ENCODE measurements at regions not wholly inside any gene's neighbourhood (a gene's known extent, or its start where the extent isn't known, plus 50 kb on each side); places are given as distances from the start of the nearest gene placed in this dataset.

DNA sequence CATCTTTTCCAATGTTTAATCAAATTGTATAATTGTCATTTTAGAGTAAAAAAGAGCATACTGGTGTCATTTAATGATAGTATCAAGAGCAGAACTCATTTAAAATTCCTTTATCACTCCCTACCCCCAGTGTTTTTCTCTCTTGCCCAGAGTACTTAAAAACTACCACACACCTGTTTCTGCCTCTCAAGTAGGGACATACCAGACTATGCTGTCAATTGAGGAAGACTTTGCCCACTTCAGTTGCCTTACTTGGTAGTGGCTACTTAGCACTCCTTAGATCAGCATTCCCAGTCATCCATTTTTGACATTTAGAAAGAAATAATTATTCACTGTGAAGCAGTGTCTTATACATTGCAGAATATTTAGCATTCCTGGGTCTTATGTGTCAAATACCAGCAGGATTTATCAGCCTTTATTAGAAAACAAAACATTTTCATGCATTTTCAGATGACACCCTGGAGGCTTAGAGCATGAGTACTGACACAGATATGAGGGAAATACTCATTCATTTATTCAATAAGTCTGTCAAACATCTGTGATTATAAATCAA, 127.5 kb upstream of the RGS1 start:
- Histone ChIP-seq H3K9me3 (ENCODE audit: insufficient read depth in 2 of 2, low read depth in 1 of 2, low read length in 1 of 2) (no peaks in the 10 kb centered on the region), H3K4me2 (ENCODE audit: insufficient read depth in 1 of 2, low read depth in 2 of 2, low read length in 2 of 2) (no peak overlapping the region), H4K8ac (ENCODE audit: extremely low read depth, insufficient read depth, low read length) (no peak overlapping the region), H3K27me3 (replicated peaks in 1 of 4; ENCODE audit: control insufficient read depth in 3 of 4, extremely low read depth in 1 of 4, insufficient read depth in 3 of 4, low read length in 3 of 4) (no peaks in the 10 kb centered on the region), H4K20me1 (replicated peaks in 1 of 2; ENCODE audit: control insufficient read depth in 1 of 2, insufficient read depth in 2 of 2, low read length in 2 of 2) (no peaks in the 10 kb centered on the region), H2BK5ac (ENCODE audit: low read depth, low read length) (no peak overlapping the region), H3K79me2 (ENCODE audit: control insufficient read depth in 1 of 2, insufficient read depth in 2 of 2, low read length in 2 of 2) (no peaks in the 10 kb centered on the region), H3K27ac (ENCODE audit: low read depth, low read length) (no peak overlapping the region), H3K4me3 (ENCODE audit: extremely low read depth in 1 of 4, insufficient read depth in 2 of 4, low read depth in 3 of 4, low read length in 4 of 4) (no peak overlapping the region), H3K14ac (ENCODE audit: insufficient read length) (no peak overlapping the region), H3K18ac (ENCODE audit: extremely low read depth, low read length) (no peak overlapping the region), H2BK20ac (ENCODE audit: low read length) (no peak overlapping the region), H2AK5ac (ENCODE audit: low read depth, low read length) (no peak overlapping the region), H3K9ac (replicated peaks in 1 of 4; ENCODE audit: extremely low read depth in 1 of 4, low read depth in 3 of 4, low read length in 3 of 4) (no peak overlapping the region), H2AFZ (ENCODE audit: low read length) (no peak overlapping the region), H3K79me1 (ENCODE audit: low read depth, low read length) (no peaks in the 10 kb centered on the region), H2BK15ac (ENCODE audit: low read length) (no peak overlapping the region), H3K23ac (ENCODE audit: insufficient read length) (no peak overlapping the region), H4K5ac (ENCODE audit: insufficient read length, low read depth, low read length) (no peak overlapping the region), H4K91ac (replicated peaks; ENCODE audit: insufficient read length, low read length) (no peak overlapping the region), H3K4me1 (replicated peaks in 1 of 4; ENCODE audit: control insufficient read depth in 3 of 4, insufficient read depth in 4 of 4, low read length in 3 of 4) (0 out of 7 replicates have a peak, but pooled peaks cover 0 to 2% (median 0%) of the 10 kb centered on the region in 4 experiments), H3K23me2 (ENCODE audit: low read depth, low read length) (no peaks in the 10 kb centered on the region), H2BK120ac (replicated peaks; ENCODE audit: low read depth, low read length) (no peak overlapping the region), H3K56ac (replicated peaks; ENCODE audit: insufficient read length, low read depth, low read length) (no peak overlapping the region), H3K36me3 (ENCODE audit: control insufficient read depth in 2 of 4, insufficient read depth in 4 of 4, low read length in 3 of 4) (no peaks in the 10 kb centered on the region), H3K4ac (replicated peaks; ENCODE audit: insufficient read length, low read depth, low read length) (no peak overlapping the region), H2BK12ac (ENCODE audit: low read depth, low read length) (no peak overlapping the region)
- POLR2A ChIA-PET (ENCODE audit: partially characterized antibody): no interaction called here
- FAIRE-seq (no peak), DNase-seq (ENCODE audit: low read depth in 1 of 2, low spot score in 2 of 2) (no peak)
- CTCF ChIA-PET (ENCODE audit: partially characterized antibody): no interaction called here
- TF ChIP-seq GABPA (IDR thresholded peaks at IDR 0.05; ENCODE audit: borderline replicate concordance, insufficient read depth, low read length) (no peak), CHD2 (IDR thresholded peaks at IDR 0.05; ENCODE audit: low read length) (no peak), NANOG (IDR thresholded peaks at IDR 0.05; ENCODE audit: insufficient read depth, low read depth, low read length, poor library complexity, severe bottlenecking) (no peak)

All from H1 (cell line).